GM12873 (cell line): ENCODE measurements at regions not wholly inside any gene's neighbourhood (a gene's known extent, or its start where the extent isn't known, plus 50 kb on each side); places are given as distances from the start of the nearest gene placed in this dataset.

Source experiments
- CTCF ChIP-seq: IDR thresholded peaks from 2 replicates; pipeline ENCODE4 v1.5.1; 2012; ENCODE audit warnings: low read depth, mild to moderate bottlenecking, moderate library complexity, low read length, control low read depth; ENCODE audit not compliant: insufficient read depth; ENCODE audit errors: missing control alignments

- no peak for TF ChIP-seq CTCF
These were observed 145.9 kb upstream of the TBX20 start for GRCh38 chr7:35399840-35400239.

- no peak for TF ChIP-seq CTCF
These were observed 145.3 kb upstream of the TBX20 start for GRCh38 chr7:35399216-35399615.

GRCh38 chr7:35398518-35398917 is 144.6 kb upstream of the TBX20 start:
- TF ChIP-seq CTCF = no peak

GRCh38 chr7:35390146-35390545 is 136.2 kb upstream of the TBX20 start:
- no peak for TF ChIP-seq CTCF

- no peak for TF ChIP-seq CTCF
These were observed 135.7 kb upstream of the TBX20 start for GRCh38 chr7:35389636-35390035.

GRCh38 chr7:35386816-35387706 is 133.2 kb upstream of the TBX20 start:
- no peak for TF ChIP-seq CTCF

- TF ChIP-seq CTCF = no peak
These were observed 132.3 kb upstream of the TBX20 start for GRCh38 chr7:35386082-35386815.
